GM06990 (cell line): ENCODE measurements at regions not wholly inside any gene's neighbourhood (a gene's known extent, or its start where the extent isn't known, plus 50 kb on each side); places are given as distances from the start of the nearest gene placed in this dataset.

Source experiments
- DNase-seq: peaks from one replicate; pipeline ENCODE4 v3.0.0-alpha.2; 2011; ENCODE audit not compliant: insufficient read length; ENCODE audit errors: extremely low read depth
- H3K27me3 ChIP-seq: replicated peaks from 2 replicates; pipeline ENCODE4 v1.6.0; 2011; ENCODE audit warnings: low read length; ENCODE audit not compliant: control insufficient read depth, insufficient read depth
- H3K36me3 ChIP-seq: 2 replicates; pipeline ENCODE4 v1.5.1; 2011; ENCODE audit warnings: low read length; ENCODE audit not compliant: control insufficient read depth, insufficient read depth
- H3K4me3 ChIP-seq: replicated peaks from 2 replicates; pipeline ENCODE4 v1.5.1; 2011; ENCODE audit warnings: low read depth, mild to moderate bottlenecking, control low read depth, low read length
- TF ChIP-seq, protein P1 (sequence below): IDR thresholded peaks from 2 replicates; pipeline ENCODE4 v1.5.1; 2011; ENCODE audit warnings: low read length, control low read depth, mild to moderate bottlenecking, inconsistent platforms; ENCODE audit not compliant: insufficient read depth, poor library complexity, severe bottlenecking

DNA sequence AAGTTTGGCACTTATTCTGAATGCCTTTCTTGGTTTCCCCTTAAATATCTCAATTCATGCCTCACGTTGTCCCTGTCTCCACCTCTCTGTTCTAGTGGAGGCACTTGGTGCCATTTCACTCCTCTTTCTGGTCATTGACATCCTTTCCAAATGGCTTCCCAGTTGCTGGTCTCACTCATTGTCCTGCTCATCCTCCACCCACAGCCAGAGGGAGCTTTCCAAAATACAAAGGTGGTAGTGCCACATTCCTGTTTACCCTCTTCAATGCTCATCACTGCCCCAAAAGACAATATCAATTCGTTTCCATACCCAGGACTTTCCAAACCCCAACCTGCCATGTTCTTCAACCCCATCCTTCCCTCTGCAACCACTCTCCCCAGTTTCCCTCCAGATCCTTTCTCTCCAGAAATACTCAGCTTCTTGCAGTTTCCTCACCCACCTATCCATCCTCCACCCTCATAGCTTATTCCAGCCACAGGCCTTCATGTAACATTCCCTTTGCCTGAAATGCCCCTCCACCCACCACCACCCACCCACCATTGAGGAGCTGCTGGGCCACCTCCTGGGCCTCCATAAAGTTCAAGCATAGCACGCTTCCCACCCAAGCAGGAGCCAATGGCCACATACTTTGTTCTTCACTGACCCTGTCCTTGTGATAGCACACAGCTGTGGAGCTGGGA, 63.1 kb upstream of the ADRB1 start:
- H3K36me3 ChIP-seq, result no peaks in the 10 kb centered on the region
- H3K27me3 ChIP-seq, result no peaks in the 10 kb centered on the region
- no peak for DNase-seq
- TF ChIP-seq, protein P1, sequence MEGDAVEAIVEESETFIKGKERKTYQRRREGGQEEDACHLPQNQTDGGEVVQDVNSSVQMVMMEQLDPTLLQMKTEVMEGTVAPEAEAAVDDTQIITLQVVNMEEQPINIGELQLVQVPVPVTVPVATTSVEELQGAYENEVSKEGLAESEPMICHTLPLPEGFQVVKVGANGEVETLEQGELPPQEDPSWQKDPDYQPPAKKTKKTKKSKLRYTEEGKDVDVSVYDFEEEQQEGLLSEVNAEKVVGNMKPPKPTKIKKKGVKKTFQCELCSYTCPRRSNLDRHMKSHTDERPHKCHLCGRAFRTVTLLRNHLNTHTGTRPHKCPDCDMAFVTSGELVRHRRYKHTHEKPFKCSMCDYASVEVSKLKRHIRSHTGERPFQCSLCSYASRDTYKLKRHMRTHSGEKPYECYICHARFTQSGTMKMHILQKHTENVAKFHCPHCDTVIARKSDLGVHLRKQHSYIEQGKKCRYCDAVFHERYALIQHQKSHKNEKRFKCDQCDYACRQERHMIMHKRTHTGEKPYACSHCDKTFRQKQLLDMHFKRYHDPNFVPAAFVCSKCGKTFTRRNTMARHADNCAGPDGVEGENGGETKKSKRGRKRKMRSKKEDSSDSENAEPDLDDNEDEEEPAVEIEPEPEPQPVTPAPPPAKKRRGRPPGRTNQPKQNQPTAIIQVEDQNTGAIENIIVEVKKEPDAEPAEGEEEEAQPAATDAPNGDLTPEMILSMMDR, result peak; percentile 19
- no peak overlapping the region for H3K4me3 ChIP-seq

DNA sequence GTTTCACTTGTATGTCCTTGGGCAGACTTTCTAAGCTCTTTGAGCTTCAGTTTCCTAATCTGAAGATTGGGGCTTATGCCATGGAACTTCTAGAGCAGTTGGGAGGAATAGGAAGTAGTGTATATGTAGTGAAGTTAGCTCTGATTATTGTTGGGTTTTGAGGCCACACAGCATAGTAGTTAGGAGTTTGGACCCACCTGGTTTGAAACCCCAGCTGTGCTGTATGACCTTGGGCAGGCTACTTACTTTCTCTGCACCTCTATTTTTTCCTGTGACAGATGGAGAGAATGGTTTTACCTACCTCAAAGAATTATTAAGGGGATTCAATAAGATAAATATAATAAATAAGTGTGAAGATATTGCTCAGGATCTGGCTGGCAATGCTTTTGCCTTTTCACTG, 61.4 kb upstream of the ADRB1 start:
- H3K4me3 ChIP-seq, result no peak overlapping the region
- H3K27me3 ChIP-seq, result no peaks in the 10 kb centered on the region
- no peak for DNase-seq
- TF ChIP-seq, protein P1, result no peak
- no peaks in the 10 kb centered on the region for H3K36me3 ChIP-seq

DNA sequence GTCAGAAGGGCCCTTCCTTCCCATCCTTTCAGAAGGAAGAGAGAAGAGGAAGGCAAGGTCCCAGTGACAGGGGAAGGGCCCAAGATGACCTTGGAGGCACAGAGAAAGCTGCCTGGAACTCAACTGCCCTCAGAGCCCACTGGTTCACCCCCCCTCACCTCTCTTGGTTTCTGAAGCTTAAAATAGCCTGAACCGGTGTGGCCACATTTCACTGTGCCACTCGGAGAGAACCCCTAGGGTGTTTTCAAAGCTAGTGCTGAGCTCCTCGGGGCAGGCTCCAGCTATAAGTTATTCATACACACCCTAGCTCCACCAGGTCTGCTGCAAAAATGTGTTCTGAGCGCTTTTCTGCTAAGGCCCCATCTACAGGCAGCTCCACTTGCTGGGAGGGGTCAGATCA, 60.9 kb upstream of the ADRB1 start:
- peak; percentile 62 for DNase-seq
- Histone ChIP-seq H3K36me3 (no peaks in the 10 kb centered on the region), H3K4me3 (no peak overlapping the region), H3K27me3 (no peaks in the 10 kb centered on the region)
- TF ChIP-seq, protein P1, result no peak

DNA sequence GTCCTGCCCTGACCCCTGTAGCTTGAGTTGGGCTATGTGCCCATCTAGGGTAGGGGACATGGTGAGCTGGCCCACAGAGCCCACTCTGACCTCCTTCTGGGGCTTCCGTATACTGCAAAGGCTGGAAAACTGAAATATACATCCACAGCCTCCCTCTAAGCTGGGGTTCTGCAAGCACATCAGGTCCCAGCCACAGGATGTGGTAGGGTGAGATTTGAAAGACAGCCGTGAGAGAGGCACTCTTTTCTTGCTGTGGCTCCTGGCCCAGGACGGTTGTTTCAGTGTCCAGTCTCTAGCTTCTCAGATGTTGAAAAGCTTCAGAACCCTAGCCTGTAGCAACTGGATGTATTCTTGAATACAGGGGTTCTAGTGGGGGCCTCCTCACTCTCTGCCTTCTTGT, 60.1 kb upstream of the ADRB1 start:
- no peak for DNase-seq
- H3K4me3 ChIP-seq, result no peak overlapping the region
- TF ChIP-seq, protein P1, result no peak
- no peaks in the 10 kb centered on the region for H3K36me3 ChIP-seq
- no peaks in the 10 kb centered on the region for H3K27me3 ChIP-seq

GRCh38 chr10:113985297-113985844, 58.3 kb upstream of the ADRB1 start:
- no peak for DNase-seq
- Histone ChIP-seq H3K4me3 (no peak overlapping the region), H3K27me3 (no peaks in the 10 kb centered on the region), H3K36me3 (no peaks in the 10 kb centered on the region)
- TF ChIP-seq, protein P1, result no peak
